ENCODE measurements at regions not wholly inside any gene's neighbourhood (a gene's known extent, or its start where the extent isn't known, plus 50 kb on each side); places are given as distances from the start of the nearest gene placed in this dataset.

DNA sequence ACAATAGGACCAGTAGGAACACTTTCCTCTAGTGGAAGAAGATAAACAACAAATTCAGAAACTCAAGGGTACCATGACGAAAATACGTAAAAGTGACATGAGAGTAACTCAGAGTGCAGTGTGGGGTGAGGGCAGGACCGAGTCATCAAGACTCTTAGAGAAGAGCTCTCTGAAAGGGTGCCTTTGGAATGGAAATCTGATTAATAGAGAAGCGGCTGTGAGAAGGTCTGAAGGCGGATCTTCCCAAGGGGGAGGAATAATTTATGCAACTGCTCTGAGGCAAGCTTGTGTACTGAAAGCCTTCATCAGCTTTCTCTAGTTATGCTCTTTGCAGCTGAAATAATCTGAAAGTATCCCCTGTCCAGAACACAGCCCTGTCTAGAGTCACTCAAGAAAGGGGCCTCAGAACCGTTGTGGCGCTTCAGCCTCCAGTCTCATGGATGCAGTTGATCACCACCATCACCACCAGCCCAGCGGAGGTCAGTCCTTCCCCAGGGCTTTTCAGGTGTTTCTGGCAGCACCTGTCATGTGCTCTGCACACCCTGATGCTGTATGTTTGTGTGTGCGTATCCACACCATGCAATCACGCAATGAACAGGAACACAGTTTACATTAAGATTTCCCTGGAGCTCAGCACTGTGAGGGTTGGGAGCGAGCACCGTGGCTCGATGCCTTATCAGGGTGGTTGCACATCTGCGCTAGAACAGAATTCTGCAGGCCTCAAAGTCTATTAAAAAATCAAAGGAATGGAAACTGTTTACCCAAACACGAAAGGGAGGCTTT is 396.5 kb downstream of the SMOC2 start:
- TF ChIP-seq, protein P1, sequence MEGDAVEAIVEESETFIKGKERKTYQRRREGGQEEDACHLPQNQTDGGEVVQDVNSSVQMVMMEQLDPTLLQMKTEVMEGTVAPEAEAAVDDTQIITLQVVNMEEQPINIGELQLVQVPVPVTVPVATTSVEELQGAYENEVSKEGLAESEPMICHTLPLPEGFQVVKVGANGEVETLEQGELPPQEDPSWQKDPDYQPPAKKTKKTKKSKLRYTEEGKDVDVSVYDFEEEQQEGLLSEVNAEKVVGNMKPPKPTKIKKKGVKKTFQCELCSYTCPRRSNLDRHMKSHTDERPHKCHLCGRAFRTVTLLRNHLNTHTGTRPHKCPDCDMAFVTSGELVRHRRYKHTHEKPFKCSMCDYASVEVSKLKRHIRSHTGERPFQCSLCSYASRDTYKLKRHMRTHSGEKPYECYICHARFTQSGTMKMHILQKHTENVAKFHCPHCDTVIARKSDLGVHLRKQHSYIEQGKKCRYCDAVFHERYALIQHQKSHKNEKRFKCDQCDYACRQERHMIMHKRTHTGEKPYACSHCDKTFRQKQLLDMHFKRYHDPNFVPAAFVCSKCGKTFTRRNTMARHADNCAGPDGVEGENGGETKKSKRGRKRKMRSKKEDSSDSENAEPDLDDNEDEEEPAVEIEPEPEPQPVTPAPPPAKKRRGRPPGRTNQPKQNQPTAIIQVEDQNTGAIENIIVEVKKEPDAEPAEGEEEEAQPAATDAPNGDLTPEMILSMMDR (IDR thresholded peaks at IDR 0.05) = no peak
- no peak for TF ChIP-seq EZH2 (IDR thresholded peaks at IDR 0.05; ENCODE audit: borderline replicate concordance, insufficient read depth, low read depth, low read length, poor library complexity, severe bottlenecking)

Measured in B cell (primary cell).